ENCODE measurements at regions not wholly inside any gene's neighbourhood (a gene's known extent, or its start where the extent isn't known, plus 50 kb on each side); places are given as distances from the start of the nearest gene placed in this dataset.

DNA sequence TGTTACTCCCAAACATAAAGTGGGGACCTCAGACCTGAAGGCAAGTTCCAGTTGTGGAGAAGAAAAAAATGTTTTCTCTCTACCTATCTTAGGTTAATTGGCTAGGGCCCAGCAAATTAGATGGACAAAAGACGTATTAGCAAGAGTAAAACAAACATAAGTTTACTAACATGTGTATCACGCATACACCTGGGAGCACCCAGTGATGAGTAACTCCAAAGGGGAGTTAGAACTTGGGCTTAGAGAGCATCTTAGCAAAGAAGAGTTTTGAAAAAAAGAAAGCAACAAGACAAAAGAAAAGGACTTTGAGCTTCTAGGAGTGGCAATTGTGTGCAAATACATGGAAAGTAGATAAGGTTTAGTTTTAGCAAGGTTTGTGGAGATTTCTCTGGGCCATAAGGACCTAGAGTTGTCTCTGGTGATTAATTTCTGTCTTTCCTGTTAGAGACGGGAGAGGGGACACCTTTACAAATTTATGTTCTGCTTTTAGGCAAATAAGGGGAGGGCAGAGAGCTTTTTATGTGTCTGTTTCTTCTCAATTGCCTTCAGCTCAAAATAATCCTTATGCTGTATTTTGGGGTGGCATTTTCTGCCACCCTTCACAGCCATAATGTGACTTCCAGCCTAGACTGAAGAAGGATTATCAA lies 76.7 kb upstream of the PTGFRN start:
- ChIA-PET POLR2A (interaction anchor here (0.6 to 0.7 kb wide), 3 partner anchors 81 to 1261 kb away, joined by 3 to 4 read pairs (median 3); no protein-coding TSS in a partner anchor), CTCF (ENCODE audit: unreplicated experiment) (no interaction called here)
- Histone ChIP-seq H3K4me3 (ENCODE audit: low read depth, low read length, poor library complexity, severe bottlenecking) (no peak overlapping the region), H3K27ac (ENCODE audit: low read depth, low read length, poor library complexity, severe bottlenecking) (no peak overlapping the region), H4K20me1 (ENCODE audit: insufficient read depth, low read length) (no peaks in the 10 kb centered on the region), H3K9me2 (ENCODE audit: insufficient read depth, low read length) (no peaks in the 10 kb centered on the region), H3K9me3 (ENCODE audit: low read length) (no peaks in the 10 kb centered on the region), H3K79me2 (ENCODE audit: insufficient read depth, low read depth, low read length) (no peaks in the 10 kb centered on the region), H3K36me3 (ENCODE audit: insufficient read depth, low read length) (no peaks in the 10 kb centered on the region), H3K4me1 (ENCODE audit: insufficient read depth, low read length, poor library complexity, severe bottlenecking) (no peaks in the 10 kb centered on the region), H2AFZ (ENCODE audit: low read length) (no peak overlapping the region), H3K4me2 (ENCODE audit: low read length) (no peak overlapping the region)
- intact Hi-C loops (cut with micrococcal nuclease; ENCODE audit: unreplicated experiment) = no loop called here
- BruUV-seq (replicated peaks) = no TSS peak
- no peak for DNase-seq (ENCODE audit: low spot score)
- TF ChIP-seq, protein P1, sequence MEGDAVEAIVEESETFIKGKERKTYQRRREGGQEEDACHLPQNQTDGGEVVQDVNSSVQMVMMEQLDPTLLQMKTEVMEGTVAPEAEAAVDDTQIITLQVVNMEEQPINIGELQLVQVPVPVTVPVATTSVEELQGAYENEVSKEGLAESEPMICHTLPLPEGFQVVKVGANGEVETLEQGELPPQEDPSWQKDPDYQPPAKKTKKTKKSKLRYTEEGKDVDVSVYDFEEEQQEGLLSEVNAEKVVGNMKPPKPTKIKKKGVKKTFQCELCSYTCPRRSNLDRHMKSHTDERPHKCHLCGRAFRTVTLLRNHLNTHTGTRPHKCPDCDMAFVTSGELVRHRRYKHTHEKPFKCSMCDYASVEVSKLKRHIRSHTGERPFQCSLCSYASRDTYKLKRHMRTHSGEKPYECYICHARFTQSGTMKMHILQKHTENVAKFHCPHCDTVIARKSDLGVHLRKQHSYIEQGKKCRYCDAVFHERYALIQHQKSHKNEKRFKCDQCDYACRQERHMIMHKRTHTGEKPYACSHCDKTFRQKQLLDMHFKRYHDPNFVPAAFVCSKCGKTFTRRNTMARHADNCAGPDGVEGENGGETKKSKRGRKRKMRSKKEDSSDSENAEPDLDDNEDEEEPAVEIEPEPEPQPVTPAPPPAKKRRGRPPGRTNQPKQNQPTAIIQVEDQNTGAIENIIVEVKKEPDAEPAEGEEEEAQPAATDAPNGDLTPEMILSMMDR (conservative IDR thresholded peaks at IDR 0.05; ENCODE audit: low read length) = no peak
- TF ChIP-seq EZH2phosphoT487 (IDR thresholded peaks at IDR 0.05; ENCODE audit: borderline replicate concordance, low read depth, low read length) = no peak

DNA sequence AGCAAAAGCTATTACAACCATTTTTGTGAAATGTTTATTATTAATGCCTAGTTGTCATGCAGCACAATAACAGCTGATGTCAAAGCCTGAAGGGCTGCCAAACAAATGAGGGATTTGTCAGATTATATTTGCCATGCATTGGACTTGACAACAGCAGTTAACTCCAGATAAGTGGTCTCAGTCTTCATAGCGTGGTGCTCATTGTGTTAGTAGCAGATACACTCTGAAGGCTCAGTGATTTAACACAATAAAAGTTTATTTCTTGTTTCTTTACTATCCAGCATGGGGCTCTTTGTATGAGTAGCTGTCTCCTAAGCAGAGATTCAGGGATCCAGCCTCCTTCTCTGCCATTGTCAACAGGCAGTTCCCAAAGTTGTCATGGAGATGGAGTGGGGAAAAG lies 76.0 kb upstream of the PTGFRN start:
- Histone ChIP-seq H3K4me1 (ENCODE audit: insufficient read depth, low read length, poor library complexity, severe bottlenecking) (no peaks in the 10 kb centered on the region), H4K20me1 (ENCODE audit: insufficient read depth, low read length) (no peaks in the 10 kb centered on the region), H3K79me2 (ENCODE audit: insufficient read depth, low read depth, low read length) (no peaks in the 10 kb centered on the region), H3K36me3 (ENCODE audit: insufficient read depth, low read length) (no peaks in the 10 kb centered on the region), H3K4me3 (ENCODE audit: low read depth, low read length, poor library complexity, severe bottlenecking) (no peak overlapping the region), H3K27ac (ENCODE audit: low read depth, low read length, poor library complexity, severe bottlenecking) (no peak overlapping the region), H3K4me2 (ENCODE audit: low read length) (no peak overlapping the region), H3K9me2 (ENCODE audit: insufficient read depth, low read length) (no peaks in the 10 kb centered on the region), H3K9me3 (ENCODE audit: low read length) (no peaks in the 10 kb centered on the region), H2AFZ (ENCODE audit: low read length) (no peak overlapping the region)
- intact Hi-C loops (cut with micrococcal nuclease; ENCODE audit: unreplicated experiment) = no loop called here
- POLR2A ChIA-PET = interaction anchor here (0.7 kb wide), 1 partner anchor 80 kb away, joined by 3 read pairs; no protein-coding TSS in a partner anchor
- CTCF ChIA-PET (ENCODE audit: unreplicated experiment) = no interaction called here
- no peak for DNase-seq (ENCODE audit: low spot score)
- no TSS peak for BruUV-seq (replicated peaks)
- TF ChIP-seq, protein P1 (conservative IDR thresholded peaks at IDR 0.05; ENCODE audit: low read length) = no peak
- no peak for TF ChIP-seq EZH2phosphoT487 (IDR thresholded peaks at IDR 0.05; ENCODE audit: borderline replicate concordance, low read depth, low read length)

DNA sequence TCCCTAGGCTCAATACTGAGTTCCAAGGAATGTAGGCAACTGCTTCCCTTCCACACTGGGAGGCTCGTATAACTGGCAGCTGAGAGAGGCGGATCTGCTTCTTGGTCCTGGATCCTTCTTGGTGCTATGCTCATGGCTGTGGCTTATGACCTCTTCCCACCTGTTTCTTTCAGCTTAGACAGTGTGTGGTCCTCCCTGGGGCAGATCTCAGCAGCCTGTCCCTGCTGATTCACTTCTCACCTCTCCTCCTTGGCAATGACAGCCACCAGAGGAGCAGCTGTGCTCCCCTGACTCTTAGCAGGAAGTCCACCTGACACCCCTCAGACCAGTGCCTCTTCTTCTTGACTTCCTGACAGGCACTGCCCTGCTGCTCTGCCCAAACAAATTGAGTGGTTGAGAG lies 75.1 kb upstream of the PTGFRN start:
- Histone ChIP-seq H2AFZ (ENCODE audit: low read length) (no peak overlapping the region), H3K4me1 (ENCODE audit: insufficient read depth, low read length, poor library complexity, severe bottlenecking) (no peaks in the 10 kb centered on the region), H4K20me1 (ENCODE audit: insufficient read depth, low read length) (no peaks in the 10 kb centered on the region), H3K4me2 (ENCODE audit: low read length) (no peak overlapping the region), H3K9me3 (ENCODE audit: low read length) (no peaks in the 10 kb centered on the region), H3K36me3 (ENCODE audit: insufficient read depth, low read length) (no peaks in the 10 kb centered on the region), H3K79me2 (ENCODE audit: insufficient read depth, low read depth, low read length) (no peaks in the 10 kb centered on the region), H3K27ac (ENCODE audit: low read depth, low read length, poor library complexity, severe bottlenecking) (no peak overlapping the region), H3K9me2 (ENCODE audit: insufficient read depth, low read length) (no peaks in the 10 kb centered on the region), H3K4me3 (ENCODE audit: low read depth, low read length, poor library complexity, severe bottlenecking) (no peak overlapping the region)
- TF ChIP-seq, protein P1 (conservative IDR thresholded peaks at IDR 0.05; ENCODE audit: low read length) = no peak
- TF ChIP-seq EZH2phosphoT487 (IDR thresholded peaks at IDR 0.05; ENCODE audit: borderline replicate concordance, low read depth, low read length) = no peak
- intact Hi-C loops (cut with micrococcal nuclease; ENCODE audit: unreplicated experiment) = no loop called here
- no TSS peak for BruUV-seq (replicated peaks)
- no peak for DNase-seq (ENCODE audit: low spot score)
- POLR2A ChIA-PET = no interaction called here
- CTCF ChIA-PET (ENCODE audit: unreplicated experiment) = interaction anchor here (0.7 kb wide), 1 partner anchor 43 kb away, joined by 4 read pairs; no protein-coding TSS in a partner anchor
